Stimulated activated CD4-positive, alpha-beta T cell treated with anti-CD3 and anti-CD28 coated beads, Interleukin-1b, Interleukin-23, amount 100 ng/mL, for 4 hours (primary cell): ENCODE measurements at regions not wholly inside any gene's neighbourhood (a gene's known extent, or its start where the extent isn't known, plus 50 kb on each side); places are given as distances from the start of the nearest gene placed in this dataset.
"Not testable (repeated sequence)": the region's sequence is repeated elsewhere in the genome, so short reads cannot be mapped to it uniquely, and the experiment has no call there.

ENCODE experiments used
- DNase-seq, 2 donors: peaks; one replicate each; pipeline ENCODE4 v3.0.0-alpha.2; 2020; ENCODE audit warnings: low read depth in 2 of 2

DNA sequence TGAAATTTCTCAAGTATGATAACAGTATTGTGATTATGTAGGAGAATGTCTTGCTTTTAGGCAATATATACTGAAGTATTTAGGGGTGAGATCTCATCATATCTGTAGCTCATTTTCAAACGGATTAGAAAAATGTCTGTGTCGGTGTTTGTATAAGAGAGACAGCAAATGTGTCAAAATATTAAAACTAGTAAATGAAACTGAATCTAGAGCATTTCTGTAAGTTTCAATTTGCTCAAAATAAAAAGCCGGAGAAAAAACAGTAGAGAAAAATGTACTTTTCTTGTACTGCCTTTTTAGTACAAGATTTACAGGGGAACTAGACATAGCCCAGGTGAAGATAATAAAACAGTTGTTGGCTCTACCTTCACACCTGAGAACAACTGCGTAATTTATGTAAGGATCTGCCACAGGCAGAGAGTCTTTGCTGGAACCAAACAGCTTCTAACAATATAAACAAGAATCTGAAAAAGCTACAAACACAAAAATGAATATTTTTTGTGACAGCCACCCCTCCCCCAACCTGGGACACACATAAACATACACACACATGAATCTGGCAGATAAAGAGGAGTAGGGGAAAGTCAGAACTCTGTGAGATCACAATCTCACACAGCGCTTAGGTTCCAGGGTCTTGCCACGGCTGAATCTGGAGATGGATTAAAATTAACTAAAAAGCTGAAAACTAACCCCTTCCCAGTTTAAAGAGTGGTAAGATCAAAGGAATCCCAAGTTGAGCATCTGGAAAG lies 153.3 kb downstream of the AVL9 start:
- no peak for DNase-seq

DNA sequence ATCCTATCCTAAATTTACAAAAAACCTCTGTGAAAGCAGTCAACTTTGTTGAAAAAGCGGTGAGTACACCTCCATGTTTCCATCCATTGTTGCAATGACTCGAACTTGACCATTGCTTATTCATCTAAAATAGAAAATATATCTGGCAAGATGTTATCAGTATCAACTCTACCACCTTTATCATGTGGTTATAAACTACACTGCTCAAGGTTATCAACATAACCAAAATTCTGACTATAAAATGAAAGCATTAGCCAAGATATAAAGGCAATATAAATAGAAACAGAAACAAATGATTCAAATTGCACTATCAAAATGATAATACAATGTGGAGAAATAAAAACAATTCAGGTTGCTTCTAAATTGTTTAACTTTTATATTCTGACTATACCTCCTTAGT lies 150.0 kb downstream of the AVL9 start:
- not testable (repeated sequence) for DNase-seq

DNA sequence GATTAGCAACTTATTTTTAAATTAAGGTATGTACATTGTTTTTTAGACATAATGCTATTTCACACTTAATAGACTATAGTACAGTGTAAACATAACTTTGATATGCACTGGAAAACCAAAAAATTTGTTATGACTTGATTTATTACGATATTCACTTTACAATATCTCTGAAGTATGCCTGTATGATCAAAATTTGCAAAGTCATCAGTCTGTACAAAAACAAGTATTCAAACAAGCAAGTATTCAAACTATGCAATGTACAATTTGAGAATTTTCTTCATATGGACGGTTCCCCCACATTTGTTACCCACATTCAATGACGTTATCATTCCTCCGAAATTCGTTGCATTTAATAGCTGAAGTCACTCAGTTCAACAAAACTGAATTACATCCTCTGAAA lies 147.9 kb downstream of the AVL9 start:
- no peak for DNase-seq

DNA sequence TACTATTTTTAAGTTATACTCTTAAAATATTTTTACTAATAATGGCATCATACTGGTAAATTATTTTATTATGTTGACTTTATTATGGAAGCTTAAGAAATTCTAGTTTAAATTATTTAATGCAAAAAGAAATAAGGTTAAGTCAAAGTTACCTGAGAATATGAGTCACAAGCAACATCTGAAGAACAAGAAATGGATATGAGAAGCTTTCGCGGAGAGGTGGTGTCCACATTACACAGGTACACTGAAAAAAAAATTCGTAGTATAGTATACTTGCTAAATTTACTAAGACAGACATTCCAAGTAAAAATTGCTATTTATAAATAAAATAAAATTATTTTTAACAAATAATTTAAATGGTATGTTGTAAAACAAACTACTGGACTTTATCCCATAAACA lies 143.8 kb downstream of the AVL9 start:
- DNase-seq: no peak

DNA sequence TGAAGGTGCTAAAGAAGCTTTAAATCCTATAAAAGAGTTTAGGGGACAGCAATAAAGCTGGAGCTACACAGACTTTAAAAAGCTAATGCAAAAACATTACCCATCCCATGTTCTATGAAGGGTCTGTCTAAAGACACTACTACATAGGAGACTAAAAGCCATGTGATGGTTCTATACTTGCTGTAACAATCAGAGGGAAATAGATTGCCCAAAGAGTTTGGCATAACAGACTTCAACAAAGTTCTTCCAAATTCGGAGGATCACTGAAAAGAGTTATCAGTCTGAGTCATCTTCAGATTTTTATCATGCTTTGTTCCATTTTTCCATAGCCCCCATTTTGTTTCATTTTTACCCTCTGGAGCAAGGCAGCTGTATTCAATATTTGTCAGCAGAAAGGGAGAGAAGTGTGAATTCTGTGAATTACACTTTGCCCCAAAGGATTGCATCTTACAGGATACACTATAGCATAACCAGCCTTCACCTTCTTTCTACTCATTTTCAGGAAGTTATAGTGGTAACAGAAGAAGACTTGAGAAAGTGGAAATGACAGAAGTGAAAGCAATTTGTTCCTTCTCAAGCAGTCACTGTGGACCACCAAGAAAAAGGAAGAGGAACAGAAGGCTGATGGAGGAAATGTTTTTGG lies 143.3 kb downstream of the AVL9 start:
- DNase-seq: not testable (repeated sequence)
